ENCODE measurements at regions not wholly inside any gene's neighbourhood (a gene's known extent, or its start where the extent isn't known, plus 50 kb on each side); places are given as distances from the start of the nearest gene placed in this dataset.

- H3K36me3 ChIP-seq: no peaks in the 10 kb centered on the region
Measured at GRCh38 chr14:97250931-97251330, 453.7 kb downstream of the VRK1 start.

GRCh38 chr14:97251491-97252155 is 454.4 kb downstream of the VRK1 start:
- H3K4me2 ChIP-seq: peak overlapping the region; percentile 79
- peaks cover 53% of the 10 kb centered on the region for H3K4me1 ChIP-seq

More at GRCh38 chr14:97250931-97251330, 453.7 kb downstream of the VRK1 start:
- Histone ChIP-seq H3K9me3 (peaks cover 4% of the 10 kb centered on the region; the same call in 1 of the 2 replicates), H3K4me3 (no peak overlapping the region), H3K4me2 (peak overlapping the region; percentile 79), H3K27me3 (no peaks in the 10 kb centered on the region), H3K4me1 (peaks cover 53% of the 10 kb centered on the region), H3K27ac (peak overlapping the region; percentile 62), H3K9ac (peak overlapping the region; percentile 7; the same call in 1 of the 2 replicates), H4K20me1 (no peaks in the 10 kb centered on the region)
- no peak for TF ChIP-seq Cebpa-rat (IDR thresholded peaks at IDR 0.05)

GRCh38 chr14:97253756-97254155 is 456.6 kb downstream of the VRK1 start:
- no peaks in the 10 kb centered on the region for H4K20me1 ChIP-seq
- peak overlapping the region; percentile 79 for H3K4me2 ChIP-seq
- H3K27ac ChIP-seq: no peak overlapping the region
- no peak overlapping the region for H3K9ac ChIP-seq
- peaks cover 4% of the 10 kb centered on the region; the same call in 1 of the 2 replicates for H3K9me3 ChIP-seq
- no peak overlapping the region for H3K4me3 ChIP-seq
- no peaks in the 10 kb centered on the region for H3K36me3 ChIP-seq
- no peak for TF ChIP-seq Cebpa-rat (IDR thresholded peaks at IDR 0.05)
- H3K27me3 ChIP-seq: no peaks in the 10 kb centered on the region
- H3K4me1 ChIP-seq: peaks cover 53% of the 10 kb centered on the region

More at GRCh38 chr14:97251491-97252155, 454.4 kb downstream of the VRK1 start:
- no peak for TF ChIP-seq Cebpa-rat (IDR thresholded peaks at IDR 0.05)
- Histone ChIP-seq H3K4me3 (no peak overlapping the region), H4K20me1 (no peaks in the 10 kb centered on the region), H3K36me3 (no peaks in the 10 kb centered on the region), H3K9me3 (peaks cover 4% of the 10 kb centered on the region; the same call in 1 of the 2 replicates), H3K9ac (peak overlapping the region; percentile 8; the same call in 1 of the 2 replicates), H3K27me3 (no peaks in the 10 kb centered on the region), H3K27ac (peak overlapping the region; percentile 62)

DNA sequence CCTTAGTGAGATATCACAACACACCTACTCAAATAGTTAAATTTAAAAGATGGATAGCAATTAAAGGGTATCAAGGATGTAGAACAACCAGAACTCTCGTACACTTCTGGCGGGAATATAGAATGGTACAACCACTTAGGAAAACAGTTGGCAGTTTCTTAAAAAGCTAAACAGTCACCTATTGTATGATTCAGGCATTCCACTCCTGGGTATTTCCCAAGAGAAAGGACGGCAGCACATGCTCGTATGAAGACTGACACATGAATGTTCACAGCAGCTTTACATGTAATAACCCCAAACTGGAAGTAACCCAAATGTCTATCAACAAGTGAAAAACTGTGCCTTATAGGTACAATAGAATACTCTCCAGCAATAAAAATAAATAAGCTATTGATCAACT is 465.2 kb downstream of the VRK1 start:
- no peak overlapping the region for H3K27ac ChIP-seq

DNA sequence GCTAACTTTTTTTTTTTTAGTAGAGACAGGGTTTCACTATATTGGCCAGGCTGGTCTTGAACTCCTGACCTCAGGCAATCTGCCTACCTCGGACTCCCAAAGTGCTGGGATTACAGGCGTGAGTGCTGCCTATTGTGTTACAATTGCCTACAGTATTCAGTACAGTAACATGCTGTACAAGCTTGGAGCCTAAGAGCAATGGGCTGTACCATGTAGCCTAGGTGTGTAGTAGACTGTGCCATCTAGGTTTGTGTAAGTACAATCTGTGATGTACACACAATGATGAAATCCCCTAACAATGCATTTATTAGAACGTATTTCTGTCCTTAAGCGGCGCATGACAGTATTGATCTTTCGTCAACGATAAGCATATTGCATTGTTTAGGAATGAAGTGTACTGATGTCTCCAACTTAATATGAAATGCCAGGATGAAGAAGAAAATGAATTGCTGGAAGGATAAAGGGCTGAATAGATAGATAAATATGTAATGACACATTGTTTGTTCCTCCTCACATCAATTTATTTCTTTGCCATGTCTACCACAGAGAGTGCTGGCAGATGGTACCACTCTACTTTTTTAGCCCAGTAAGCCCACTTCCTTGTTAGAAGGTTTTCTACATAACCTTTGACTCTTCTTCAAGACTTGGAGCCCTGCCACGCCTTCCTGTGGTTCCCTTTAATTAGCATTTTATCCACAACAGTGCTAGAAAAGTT is 467.5 kb downstream of the VRK1 start:
- no peak overlapping the region for H3K4me2 ChIP-seq
- no peak for TF ChIP-seq Cebpa-rat (IDR thresholded peaks at IDR 0.05)
- H3K27ac ChIP-seq: no peak overlapping the region
- no peaks in the 10 kb centered on the region for H3K36me3 ChIP-seq
- no peaks in the 10 kb centered on the region for H3K9me3 ChIP-seq
- no peaks in the 10 kb centered on the region for H3K27me3 ChIP-seq
- H3K4me3 ChIP-seq: no peak overlapping the region
- H3K9ac ChIP-seq: no peak overlapping the region
- H4K20me1 ChIP-seq: no peaks in the 10 kb centered on the region
- H3K4me1 ChIP-seq: no peaks in the 10 kb centered on the region

More for the DNA sequence above, 465.2 kb downstream of the VRK1 start:
- Histone ChIP-seq H3K4me2 (no peak overlapping the region), H3K4me3 (no peak overlapping the region), H3K36me3 (no peaks in the 10 kb centered on the region), H3K4me1 (no peaks in the 10 kb centered on the region), H3K9me3 (no peaks in the 10 kb centered on the region), H3K9ac (no peak overlapping the region), H4K20me1 (no peaks in the 10 kb centered on the region), H3K27me3 (no peaks in the 10 kb centered on the region)
- no peak for TF ChIP-seq Cebpa-rat (IDR thresholded peaks at IDR 0.05)

DNA sequence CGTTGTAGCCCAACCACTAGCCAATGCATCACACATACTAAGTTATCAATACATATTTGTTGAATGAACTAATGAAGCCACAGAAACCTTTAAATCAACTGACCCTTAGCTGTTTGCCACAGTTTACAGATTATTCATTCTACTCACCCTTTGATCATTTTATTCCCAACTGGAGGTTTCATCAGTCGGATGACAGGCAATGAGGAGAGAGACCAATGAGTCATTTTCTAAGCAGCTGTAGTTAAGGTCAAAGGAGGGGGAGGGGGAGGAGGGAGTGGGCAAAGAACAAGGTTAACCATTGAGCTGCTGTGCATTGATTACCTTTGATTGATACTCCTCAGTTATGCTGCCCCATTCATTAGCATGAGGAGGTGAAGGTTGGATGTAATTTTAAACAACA is 469.5 kb downstream of the VRK1 start:
- H4K20me1 ChIP-seq: no peaks in the 10 kb centered on the region
- no peaks in the 10 kb centered on the region for H3K36me3 ChIP-seq
- no peaks in the 10 kb centered on the region for H3K9me3 ChIP-seq
- H3K9ac ChIP-seq: no peak overlapping the region
- H3K4me2 ChIP-seq: no peak overlapping the region
- no peak overlapping the region for H3K27ac ChIP-seq
- no peaks in the 10 kb centered on the region for H3K4me1 ChIP-seq
- H3K4me3 ChIP-seq: no peak overlapping the region
- TF ChIP-seq Cebpa-rat (IDR thresholded peaks at IDR 0.05): no peak
- no peaks in the 10 kb centered on the region for H3K27me3 ChIP-seq

GRCh38 chr14:97267509-97267908 is 470.3 kb downstream of the VRK1 start:
- no peaks in the 10 kb centered on the region for H3K36me3 ChIP-seq
- H4K20me1 ChIP-seq: no peaks in the 10 kb centered on the region
- no peaks in the 10 kb centered on the region for H3K4me1 ChIP-seq
- H3K27ac ChIP-seq: no peak overlapping the region
- H3K27me3 ChIP-seq: no peaks in the 10 kb centered on the region
- no peak overlapping the region for H3K4me2 ChIP-seq
- H3K4me3 ChIP-seq: no peak overlapping the region
- TF ChIP-seq Cebpa-rat (IDR thresholded peaks at IDR 0.05): no peak
- no peak overlapping the region for H3K9ac ChIP-seq
- no peaks in the 10 kb centered on the region for H3K9me3 ChIP-seq

DNA sequence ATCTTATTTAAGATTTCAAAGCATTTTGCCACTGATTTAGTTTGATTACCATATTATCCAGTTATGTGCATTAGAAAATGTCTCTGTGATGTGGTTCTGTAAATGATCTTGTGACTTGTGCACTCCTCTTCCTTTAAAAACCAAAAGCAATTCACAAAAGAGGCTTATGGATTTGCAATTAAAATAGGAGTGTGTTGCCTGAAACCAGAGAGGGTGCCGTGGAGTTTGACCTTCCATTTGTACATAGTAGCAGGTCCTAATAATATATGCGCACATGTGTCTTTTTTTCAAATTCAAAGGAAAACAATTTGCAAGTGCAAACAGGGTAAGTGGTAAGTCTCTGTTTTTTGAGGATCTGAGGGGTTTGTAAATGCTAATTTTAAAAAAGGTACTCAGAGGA is 470.9 kb downstream of the VRK1 start:
- Histone ChIP-seq H3K9ac (no peak overlapping the region), H3K9me3 (no peaks in the 10 kb centered on the region), H3K4me3 (no peak overlapping the region), H3K4me2 (no peak overlapping the region), H3K4me1 (no peaks in the 10 kb centered on the region), H3K27me3 (no peaks in the 10 kb centered on the region), H3K27ac (no peak overlapping the region), H3K36me3 (no peaks in the 10 kb centered on the region), H4K20me1 (no peaks in the 10 kb centered on the region)
- no peak for TF ChIP-seq Cebpa-rat (IDR thresholded peaks at IDR 0.05)

- no peak overlapping the region for H3K27ac ChIP-seq
- H3K9me3 ChIP-seq: no peaks in the 10 kb centered on the region
- H3K36me3 ChIP-seq: no peaks in the 10 kb centered on the region
- no peak overlapping the region for H3K4me3 ChIP-seq
- no peaks in the 10 kb centered on the region for H3K4me1 ChIP-seq
- H3K4me2 ChIP-seq: no peak overlapping the region
- no peak for TF ChIP-seq Cebpa-rat (IDR thresholded peaks at IDR 0.05)
- H3K27me3 ChIP-seq: no peaks in the 10 kb centered on the region
- no peaks in the 10 kb centered on the region for H4K20me1 ChIP-seq
- H3K9ac ChIP-seq: no peak overlapping the region
Measured at GRCh38 chr14:97270308-97270707, 473.1 kb downstream of the VRK1 start.

- Histone ChIP-seq H3K4me3 (no peak overlapping the region), H3K9ac (no peak overlapping the region), H3K27ac (no peak overlapping the region), H3K9me3 (no peaks in the 10 kb centered on the region), H3K36me3 (no peaks in the 10 kb centered on the region), H3K4me2 (no peak overlapping the region), H3K27me3 (no peaks in the 10 kb centered on the region), H3K4me1 (peaks cover 11% of the 10 kb centered on the region), H4K20me1 (no peaks in the 10 kb centered on the region)
- no peak for TF ChIP-seq Cebpa-rat (IDR thresholded peaks at IDR 0.05)
Measured at GRCh38 chr14:97271451-97271960, 474.3 kb downstream of the VRK1 start.

Measured in BLaER1 (cell line).